Astrocyte (in vitro differentiated cells and primary cell): ENCODE measurements at regions not wholly inside any gene's neighbourhood (a gene's known extent, or its start where the extent isn't known, plus 50 kb on each side); places are given as distances from the start of the nearest gene placed in this dataset.

ENCODE experiments used
- DNase-seq: peaks from one replicate; pipeline ENCODE4 v3.0.0-alpha.2; 2010; ENCODE audit warnings: low read depth
- FAIRE-seq: peaks from 2 replicates; lab custom pipeline; 2011; peaks lifted over from hg19 to GRCh38; lab: Jason Lieb, UNC
- H2AFZ ChIP-seq: 2 replicates; pipeline ENCODE4 v1.6.0; 2012; ENCODE audit warnings: low read depth, low read length, inconsistent platforms
- H3K27ac ChIP-seq: 2 replicates; pipeline ENCODE4 v1.5.1; 2011; ENCODE audit warnings: low read depth, low read length, inconsistent platforms
- H3K27me3 ChIP-seq: 2 replicates; pipeline ENCODE4 v1.6.0; 2011; ENCODE audit warnings: low read length, inconsistent platforms; ENCODE audit not compliant: insufficient read depth
- H3K36me3 ChIP-seq: 2 replicates; pipeline ENCODE4 v1.5.1; 2011; ENCODE audit warnings: low read length, inconsistent platforms; ENCODE audit not compliant: insufficient read depth
- H3K4me1 ChIP-seq: 2 replicates; pipeline ENCODE4 v1.5.1; 2011; ENCODE audit warnings: low read length, inconsistent platforms; ENCODE audit not compliant: insufficient read depth
- H3K4me2 ChIP-seq: 2 replicates; pipeline ENCODE4 v1.6.0; 2012; ENCODE audit warnings: low read length, inconsistent platforms
- H3K4me3 ChIP-seq: 2 replicates; pipeline ENCODE4 v1.5.1; 2011; ENCODE audit warnings: low read depth, mild to moderate bottlenecking, low read length, inconsistent platforms; ENCODE audit not compliant: insufficient read depth
- H3K79me2 ChIP-seq: 2 replicates; pipeline ENCODE4 v1.6.0; 2012; ENCODE audit warnings: mild to moderate bottlenecking, low read length, inconsistent platforms; ENCODE audit not compliant: insufficient read depth
- H3K9ac ChIP-seq: 2 replicates; pipeline ENCODE4 v1.6.0; 2012; ENCODE audit warnings: mild to moderate bottlenecking, low read length, inconsistent platforms
- H3K9me3 ChIP-seq: 2 replicates; pipeline ENCODE4 v1.5.1; 2012; ENCODE audit warnings: low read depth, mild to moderate bottlenecking, low read length, inconsistent platforms; ENCODE audit not compliant: insufficient read depth
- H4K20me1 ChIP-seq: 2 replicates; pipeline ENCODE4 v1.6.0; 2012; ENCODE audit warnings: low read length, inconsistent platforms; ENCODE audit not compliant: insufficient read depth
- H3K27ac Mint-ChIP-seq: one replicate; pipeline ENCODE4 v1.8.0; 2021; ENCODE audit warnings: mild to moderate bottlenecking, mixed read lengths; ENCODE audit not compliant: unreplicated experiment
- H3K27me3 Mint-ChIP-seq: one replicate; pipeline ENCODE4 v1.8.0; 2021; ENCODE audit warnings: low read depth, mixed read lengths; ENCODE audit not compliant: unreplicated experiment
- H3K36me3 Mint-ChIP-seq: one replicate; pipeline ENCODE4 v1.8.0; 2021; ENCODE audit warnings: low read depth, mixed read lengths; ENCODE audit not compliant: unreplicated experiment
- H3K4me1 Mint-ChIP-seq: one replicate; pipeline ENCODE4 v1.8.0; 2021; ENCODE audit warnings: low read depth, mixed read lengths; ENCODE audit not compliant: unreplicated experiment
- H3K4me3 Mint-ChIP-seq: one replicate; pipeline ENCODE4 v1.8.0; 2021; ENCODE audit warnings: mild to moderate bottlenecking, moderate library complexity, mixed read lengths; ENCODE audit not compliant: unreplicated experiment
- H3K9me3 Mint-ChIP-seq: one replicate; pipeline ENCODE4 v1.8.0; 2021; ENCODE audit warnings: mild to moderate bottlenecking, mixed read lengths; ENCODE audit not compliant: unreplicated experiment
- CTCF ChIP-seq: IDR thresholded peaks from 2 replicates; pipeline ENCODE4 v1.5.1; 2011; ENCODE audit warnings: low read depth, mild to moderate bottlenecking, inconsistent platforms, low read length, moderate library complexity; ENCODE audit not compliant: insufficient read depth
- EZH2 ChIP-seq: IDR thresholded peaks from 2 replicates; pipeline ENCODE4 v1.6.1; 2012; ENCODE audit warnings: mild to moderate bottlenecking, low read length, inconsistent platforms; ENCODE audit not compliant: insufficient read depth

GRCh38 chr4:82260632-82261031, 113.2 kb downstream of the HNRNPD start:
- no peaks in the 10 kb centered on the region for H3K27me3 Mint-ChIP-seq
- no peaks in the 10 kb centered on the region for H3K27me3 ChIP-seq
- FAIRE-seq: peak; percentile 13
- H3K4me3 Mint-ChIP-seq: no peak overlapping the region
- no peak overlapping the region for H3K27ac ChIP-seq
- no peaks in the 10 kb centered on the region for H3K4me1 Mint-ChIP-seq
- no peak for TF ChIP-seq CTCF
- no peak for TF ChIP-seq EZH2
- no peak overlapping the region for H3K9ac ChIP-seq
- DNase-seq: no peak
- H3K4me2 ChIP-seq: no peak overlapping the region
- H3K9me3 ChIP-seq: no peaks in the 10 kb centered on the region
- no peak overlapping the region for H2AFZ ChIP-seq
- H3K4me1 ChIP-seq: no peaks in the 10 kb centered on the region
- no peaks in the 10 kb centered on the region for H4K20me1 ChIP-seq
- no peaks in the 10 kb centered on the region for H3K79me2 ChIP-seq
- no peak overlapping the region for H3K4me3 ChIP-seq
- no peaks in the 10 kb centered on the region for H3K9me3 Mint-ChIP-seq
- H3K27ac Mint-ChIP-seq: no peak overlapping the region
- H3K36me3 Mint-ChIP-seq: no peaks in the 10 kb centered on the region
- H3K36me3 ChIP-seq: no peaks in the 10 kb centered on the region

DNA sequence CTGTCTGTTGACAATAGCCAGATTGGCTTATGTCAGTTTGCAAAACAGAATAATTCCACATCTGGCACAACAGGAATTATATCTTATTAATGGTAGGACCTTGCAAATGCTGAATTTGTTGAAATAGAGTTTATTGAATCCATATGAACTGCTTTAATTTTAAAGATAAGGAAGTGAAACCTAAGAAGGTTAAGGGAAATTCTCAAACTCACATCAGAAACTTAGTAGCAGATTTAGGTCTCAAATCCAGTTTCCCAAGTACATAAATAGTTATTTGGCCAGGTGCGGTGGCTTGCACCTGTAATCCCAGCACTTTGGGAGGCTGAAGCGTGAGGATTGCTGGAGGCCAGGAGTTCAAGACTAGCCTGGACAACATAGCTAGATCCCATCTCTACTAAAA, 117.1 kb downstream of the HNRNPD start:
- Histone ChIP-seq H3K36me3 (no peaks in the 10 kb centered on the region), H3K4me1 (no peaks in the 10 kb centered on the region), H3K9me3 (no peaks in the 10 kb centered on the region), H3K79me2 (no peaks in the 10 kb centered on the region), H4K20me1 (no peaks in the 10 kb centered on the region), H3K27me3 (no peaks in the 10 kb centered on the region), H3K27ac (no peak overlapping the region), H3K9ac (no peak overlapping the region), H3K4me3 (no peak overlapping the region), H3K4me2 (no peak overlapping the region), H2AFZ (no peak overlapping the region)
- DNase-seq (no peak), FAIRE-seq (no peak)
- Mint-ChIP-seq H3K4me1 (no peaks in the 10 kb centered on the region), H3K27me3 (no peaks in the 10 kb centered on the region), H3K4me3 (no peak overlapping the region), H3K36me3 (no peaks in the 10 kb centered on the region), H3K9me3 (no peaks in the 10 kb centered on the region), H3K27ac (no peak overlapping the region)
- TF ChIP-seq EZH2: no peak
- TF ChIP-seq CTCF: no peak

- Histone ChIP-seq H3K4me3 (no peak overlapping the region), H3K9ac (no peak overlapping the region), H3K79me2 (no peaks in the 10 kb centered on the region), H3K4me2 (no peak overlapping the region), H3K36me3 (no peaks in the 10 kb centered on the region), H3K27ac (no peak overlapping the region), H3K9me3 (no peaks in the 10 kb centered on the region), H2AFZ (no peak overlapping the region), H4K20me1 (no peaks in the 10 kb centered on the region), H3K27me3 (no peaks in the 10 kb centered on the region), H3K4me1 (no peaks in the 10 kb centered on the region)
- no peaks in the 10 kb centered on the region for H3K4me1 Mint-ChIP-seq
- H3K9me3 Mint-ChIP-seq: no peaks in the 10 kb centered on the region
- DNase-seq: no peak
- H3K27me3 Mint-ChIP-seq: no peaks in the 10 kb centered on the region
- FAIRE-seq: no peak
- TF ChIP-seq EZH2 (no peak), CTCF (no peak)
- H3K27ac Mint-ChIP-seq: no peak overlapping the region
- H3K36me3 Mint-ChIP-seq: no peaks in the 10 kb centered on the region
- no peak overlapping the region for H3K4me3 Mint-ChIP-seq
These were observed 118.1 kb downstream of the HNRNPD start for GRCh38 chr4:82255657-82256056.
